Neural progenitor cell (in vitro differentiated cells): ENCODE measurements at regions not wholly inside any gene's neighbourhood (a gene's known extent, or its start where the extent isn't known, plus 50 kb on each side); places are given as distances from the start of the nearest gene placed in this dataset.

ENCODE experiments used
- EZH2 ChIP-seq: fragments of 200-600 bp; sonication (generic); IDR thresholded peaks from 2 replicates; pipeline ENCODE4 v1.6.1; 2017; ENCODE audit warnings: antibody characterized with exemption, mild to moderate bottlenecking, moderate library complexity
- EZH2phosphoT487 ChIP-seq: fragments of 200-600 bp; sonication (generic); IDR thresholded peaks from 2 replicates; pipeline ENCODE4 v1.6.1; 2017; ENCODE audit warnings: antibody characterized with exemption
- TF ChIP-seq, protein P1 (sequence below): fragments of 200-600 bp; sonication (generic); IDR thresholded peaks from 2 replicates; pipeline ENCODE4 v1.5.1; 2017; ENCODE audit warnings: antibody characterized with exemption, mild to moderate bottlenecking

DNA sequence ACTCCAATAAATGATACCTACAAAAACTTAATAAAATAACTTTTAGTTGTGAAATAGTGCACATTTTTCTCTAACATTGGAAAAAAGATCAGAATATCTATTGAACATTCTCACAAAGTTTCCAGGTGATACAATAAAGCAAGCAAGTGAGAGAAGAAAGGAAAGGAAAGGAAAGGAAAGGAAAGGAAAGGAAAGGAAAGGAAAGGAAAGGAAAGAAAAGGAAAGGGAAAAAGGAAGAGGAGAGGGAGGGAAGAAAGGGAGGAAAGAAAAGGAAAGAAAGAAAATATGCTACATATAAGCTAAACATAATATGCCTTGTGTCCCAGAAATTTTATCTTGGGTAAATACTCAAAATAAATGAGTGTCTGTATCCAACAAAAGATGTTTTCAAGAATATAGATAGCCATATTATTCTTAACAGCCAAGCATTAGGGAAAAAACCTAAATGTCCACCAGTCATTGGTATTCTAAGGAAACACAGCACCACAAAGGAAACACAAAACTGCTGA is 510.2 kb upstream of the ZWINT start:
- TF ChIP-seq, protein P1, sequence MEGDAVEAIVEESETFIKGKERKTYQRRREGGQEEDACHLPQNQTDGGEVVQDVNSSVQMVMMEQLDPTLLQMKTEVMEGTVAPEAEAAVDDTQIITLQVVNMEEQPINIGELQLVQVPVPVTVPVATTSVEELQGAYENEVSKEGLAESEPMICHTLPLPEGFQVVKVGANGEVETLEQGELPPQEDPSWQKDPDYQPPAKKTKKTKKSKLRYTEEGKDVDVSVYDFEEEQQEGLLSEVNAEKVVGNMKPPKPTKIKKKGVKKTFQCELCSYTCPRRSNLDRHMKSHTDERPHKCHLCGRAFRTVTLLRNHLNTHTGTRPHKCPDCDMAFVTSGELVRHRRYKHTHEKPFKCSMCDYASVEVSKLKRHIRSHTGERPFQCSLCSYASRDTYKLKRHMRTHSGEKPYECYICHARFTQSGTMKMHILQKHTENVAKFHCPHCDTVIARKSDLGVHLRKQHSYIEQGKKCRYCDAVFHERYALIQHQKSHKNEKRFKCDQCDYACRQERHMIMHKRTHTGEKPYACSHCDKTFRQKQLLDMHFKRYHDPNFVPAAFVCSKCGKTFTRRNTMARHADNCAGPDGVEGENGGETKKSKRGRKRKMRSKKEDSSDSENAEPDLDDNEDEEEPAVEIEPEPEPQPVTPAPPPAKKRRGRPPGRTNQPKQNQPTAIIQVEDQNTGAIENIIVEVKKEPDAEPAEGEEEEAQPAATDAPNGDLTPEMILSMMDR: no peak
- TF ChIP-seq EZH2phosphoT487 (no peak), EZH2 (no peak)
